ENCODE measurements at regions not wholly inside any gene's neighbourhood (a gene's known extent, or its start where the extent isn't known, plus 50 kb on each side); places are given as distances from the start of the nearest gene placed in this dataset.

DNA sequence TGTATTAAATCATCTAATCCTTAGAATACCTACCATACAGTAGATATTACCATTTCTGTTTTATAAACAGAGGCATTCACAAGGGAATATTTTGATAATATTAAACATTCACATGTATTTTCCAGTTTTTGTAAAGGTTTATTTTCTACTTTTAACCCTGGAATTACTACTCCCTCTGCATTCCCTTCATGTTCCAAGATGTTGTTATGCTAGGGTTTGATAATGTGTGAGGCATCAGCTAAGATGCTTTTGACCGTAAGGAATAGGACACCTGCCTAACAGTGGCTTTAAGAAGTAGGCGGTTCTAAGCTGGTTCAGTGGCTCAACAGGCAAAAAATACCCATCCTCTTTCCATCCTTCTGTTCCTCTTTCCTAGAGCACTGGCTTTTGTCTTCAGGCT is 131.9 kb upstream of the USP24 start:
- Histone ChIP-seq H3K4me1 (ENCODE audit: insufficient read depth) (no peaks in the 10 kb centered on the region), H3K9me3 (no peaks in the 10 kb centered on the region), H3K4me3 (no peak overlapping the region), H3K27me3 (no peaks in the 10 kb centered on the region), H3K27ac (no peak overlapping the region), H3K36me3 (no peaks in the 10 kb centered on the region)
- intact Hi-C loops (cut with DNase I) = no loop called here
- WGBS, 3 donors = 33 to 59% (median 52%) methylated on average over 2 of the region's 2 CpGs
- TF ChIP-seq EP300 (IDR thresholded peaks at IDR 0.05) = no peak
- no peak for DNase-seq

DNA sequence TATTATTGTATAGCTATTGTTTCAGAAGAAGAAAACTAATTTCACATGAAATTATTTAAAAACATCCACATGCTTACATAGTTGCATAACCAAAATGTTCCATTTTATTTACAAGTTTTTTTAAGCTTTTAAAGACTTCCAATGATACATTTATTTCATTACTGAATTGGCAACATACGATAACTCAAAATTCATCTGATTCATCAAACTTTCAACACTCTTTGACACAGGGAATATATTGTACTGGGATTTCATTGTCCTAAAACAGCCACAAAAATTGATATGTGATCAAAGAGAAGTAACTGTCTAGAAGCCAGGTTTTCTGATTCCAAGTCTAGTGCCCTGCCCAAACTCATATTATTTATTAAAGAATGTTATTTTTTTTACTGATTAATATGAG is 131.4 kb upstream of the USP24 start:
- no peaks in the 10 kb centered on the region for H3K4me1 ChIP-seq (ENCODE audit: insufficient read depth)
- no peak for TF ChIP-seq EP300 (IDR thresholded peaks at IDR 0.05)
- TF ChIP-seq, protein P1, sequence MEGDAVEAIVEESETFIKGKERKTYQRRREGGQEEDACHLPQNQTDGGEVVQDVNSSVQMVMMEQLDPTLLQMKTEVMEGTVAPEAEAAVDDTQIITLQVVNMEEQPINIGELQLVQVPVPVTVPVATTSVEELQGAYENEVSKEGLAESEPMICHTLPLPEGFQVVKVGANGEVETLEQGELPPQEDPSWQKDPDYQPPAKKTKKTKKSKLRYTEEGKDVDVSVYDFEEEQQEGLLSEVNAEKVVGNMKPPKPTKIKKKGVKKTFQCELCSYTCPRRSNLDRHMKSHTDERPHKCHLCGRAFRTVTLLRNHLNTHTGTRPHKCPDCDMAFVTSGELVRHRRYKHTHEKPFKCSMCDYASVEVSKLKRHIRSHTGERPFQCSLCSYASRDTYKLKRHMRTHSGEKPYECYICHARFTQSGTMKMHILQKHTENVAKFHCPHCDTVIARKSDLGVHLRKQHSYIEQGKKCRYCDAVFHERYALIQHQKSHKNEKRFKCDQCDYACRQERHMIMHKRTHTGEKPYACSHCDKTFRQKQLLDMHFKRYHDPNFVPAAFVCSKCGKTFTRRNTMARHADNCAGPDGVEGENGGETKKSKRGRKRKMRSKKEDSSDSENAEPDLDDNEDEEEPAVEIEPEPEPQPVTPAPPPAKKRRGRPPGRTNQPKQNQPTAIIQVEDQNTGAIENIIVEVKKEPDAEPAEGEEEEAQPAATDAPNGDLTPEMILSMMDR (IDR thresholded peaks at IDR 0.05) = no peak
- TF ChIP-seq POLR2A (IDR thresholded peaks at IDR 0.05) = no peak
- DNase-seq = no peak
- H3K4me3 ChIP-seq = no peak overlapping the region
- intact Hi-C loops (cut with DNase I) = no loop called here
- no peaks in the 10 kb centered on the region for H3K9me3 ChIP-seq
- no peak overlapping the region for H3K27ac ChIP-seq
- WGBS, 3 donors = 26 to 45% (median 37%) methylated on average over 1 of the region's 1 CpG
- no peaks in the 10 kb centered on the region for H3K27me3 ChIP-seq
- H3K36me3 ChIP-seq = no peaks in the 10 kb centered on the region

GRCh38 chr1:55339681-55340080 is 124.5 kb upstream of the USP24 start:
- TF ChIP-seq, protein P1 (IDR thresholded peaks at IDR 0.05) = no peak
- no peak for TF ChIP-seq EP300 (IDR thresholded peaks at IDR 0.05)
- TF ChIP-seq POLR2A (IDR thresholded peaks at IDR 0.05) = no peak
- WGBS, 3 donors = 93 to 95% (median 94%) methylated on average over 4 of the region's 4 CpGs
- no peaks in the 10 kb centered on the region for H3K27me3 ChIP-seq
- no peaks in the 10 kb centered on the region for H3K4me1 ChIP-seq (ENCODE audit: insufficient read depth)
- H3K36me3 ChIP-seq = no peaks in the 10 kb centered on the region
- DNase-seq = no peak
- H3K4me3 ChIP-seq = no peak overlapping the region
- H3K27ac ChIP-seq = no peak overlapping the region
- no peaks in the 10 kb centered on the region for H3K9me3 ChIP-seq
- intact Hi-C loops (cut with DNase I) = no loop called here

DNA sequence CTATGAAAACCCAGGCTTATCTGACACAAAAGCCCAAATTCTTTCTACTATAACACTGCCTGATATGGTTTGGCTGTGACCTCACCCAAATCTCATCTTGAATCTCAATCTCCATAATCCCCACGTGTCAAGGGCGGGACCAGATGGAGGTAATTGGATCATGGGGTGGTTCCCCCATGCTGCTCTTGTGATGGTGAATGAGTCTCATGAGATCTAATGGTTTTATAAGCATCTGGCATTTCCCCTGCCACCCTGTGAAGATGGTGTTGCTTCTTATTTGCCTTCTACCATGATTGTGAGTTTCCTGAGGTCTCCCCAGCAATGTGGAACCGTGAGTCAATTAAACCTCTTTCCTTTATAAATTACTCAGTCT is 123.3 kb upstream of the USP24 start:
- no peaks in the 10 kb centered on the region for H3K9me3 ChIP-seq
- H3K36me3 ChIP-seq = no peaks in the 10 kb centered on the region
- WGBS, 3 donors = 76 to 81% (median 76%) methylated on average over 3 of the region's 3 CpGs
- TF ChIP-seq, protein P1 (IDR thresholded peaks at IDR 0.05) = no peak
- TF ChIP-seq EP300 (IDR thresholded peaks at IDR 0.05) (no peak), POLR2A (IDR thresholded peaks at IDR 0.05) (no peak)
- intact Hi-C loops (cut with DNase I) = no loop called here
- H3K27me3 ChIP-seq = no peaks in the 10 kb centered on the region
- H3K4me1 ChIP-seq (ENCODE audit: insufficient read depth) = no peaks in the 10 kb centered on the region
- no peak overlapping the region for H3K27ac ChIP-seq
- DNase-seq = no peak
- no peak overlapping the region for H3K4me3 ChIP-seq

GRCh38 chr1:55337801-55338447 is 122.8 kb upstream of the USP24 start:
- no peak overlapping the region for H3K27ac ChIP-seq
- H3K27me3 ChIP-seq = no peaks in the 10 kb centered on the region
- H3K36me3 ChIP-seq = no peaks in the 10 kb centered on the region
- H3K4me1 ChIP-seq (ENCODE audit: insufficient read depth) = no peaks in the 10 kb centered on the region
- WGBS, 3 donors = 60 to 77% (median 64%) methylated on average over 5 of the region's 5 CpGs
- no peak for DNase-seq
- no peak for TF ChIP-seq EP300 (IDR thresholded peaks at IDR 0.05)
- TF ChIP-seq, protein P1 (IDR thresholded peaks at IDR 0.05) = no peak
- no peak for TF ChIP-seq POLR2A (IDR thresholded peaks at IDR 0.05)
- H3K4me3 ChIP-seq = no peak overlapping the region
- intact Hi-C loops (cut with DNase I) = no loop called here
- H3K9me3 ChIP-seq = no peaks in the 10 kb centered on the region

Measured in ovary (tissue), 7 donors.